OCI-LY7 (cell line): ENCODE measurements at regions not wholly inside any gene's neighbourhood (a gene's known extent, or its start where the extent isn't known, plus 50 kb on each side); places are given as distances from the start of the nearest gene placed in this dataset.
"Not testable (repeated sequence)": the region's sequence is repeated elsewhere in the genome, so short reads cannot be mapped to it uniquely, and the experiment has no call there.

Source experiments
- BruUV-seq: library from RNA; stranded (reverse); fragments of 400-500 nt; replicated peaks from 2 replicates; lab custom pipeline; 2021; lab: Mats Ljungman, UMichigan
- CTCF ChIA-PET: fragments of 300-600 bp; sonication (Branson Sonifier 250); formaldehyde crosslinking; loops from one replicate; lab custom pipeline; 2022; ENCODE audit warnings: antibody characterized with exemption; ENCODE audit not compliant: unreplicated experiment; lab: Charles Lee
- POLR2A ChIA-PET: fragments of 300-600 bp; sonication (Branson Sonifier 250); formaldehyde crosslinking; loops from one replicate; lab custom pipeline; 2022; ENCODE audit warnings: antibody characterized with exemption; lab: Charles Lee
- DNase-seq: peaks from one replicate; pipeline ENCODE4 v3.0.0-alpha.2; 2015; ENCODE audit warnings: low spot score
- H2AFZ ChIP-seq: fragments of 200-600 bp; sonication (generic), shearing (Covaris generic); 2 replicates; pipeline ENCODE4 v1.6.1; 2014; ENCODE audit warnings: mild to moderate bottlenecking, antibody characterized with exemption, low read length, moderate library complexity
- H3K27ac ChIP-seq: fragments of 200-600 bp; sonication (generic); 2 replicates; pipeline ENCODE4 v1.5.1; 2014; ENCODE audit warnings: mixed run types, low read depth, mild to moderate bottlenecking, moderate library complexity, low read length, inconsistent platforms; ENCODE audit not compliant: poor library complexity, severe bottlenecking
- H3K36me3 ChIP-seq: fragments of 200-600 bp; sonication (generic); 2 replicates; pipeline ENCODE4 v1.6.1; 2014; ENCODE audit warnings: mild to moderate bottlenecking, antibody characterized with exemption, low read length, moderate library complexity, mixed read lengths; ENCODE audit not compliant: insufficient read depth
- H3K4me1 ChIP-seq: fragments of 200-600 bp; sonication (generic); 2 replicates; pipeline ENCODE4 v1.5.1; 2014; ENCODE audit warnings: mild to moderate bottlenecking, low read length; ENCODE audit not compliant: insufficient read depth, poor library complexity, severe bottlenecking
- H3K4me2 ChIP-seq: fragments of 200-600 bp; sonication (generic); 2 replicates; pipeline ENCODE4 v1.6.1; 2014; ENCODE audit warnings: mild to moderate bottlenecking, low read length
- H3K4me3 ChIP-seq: fragments of 200-600 bp; sonication (generic); 2 replicates; pipeline ENCODE4 v1.5.1; 2014; ENCODE audit warnings: mild to moderate bottlenecking, low read depth, low read length; ENCODE audit not compliant: poor library complexity, severe bottlenecking
- H3K79me2 ChIP-seq: fragments of 200-600 bp; sonication (generic); 2 replicates; pipeline ENCODE4 v1.6.1; 2016; ENCODE audit warnings: low read depth, mild to moderate bottlenecking, low read length, moderate library complexity, mixed read lengths; ENCODE audit not compliant: insufficient read depth
- H3K9me2 ChIP-seq: fragments of 200-600 bp; sonication (generic); 2 replicates; pipeline ENCODE4 v1.6.1; 2016; ENCODE audit warnings: mild to moderate bottlenecking, low read length, mixed read lengths; ENCODE audit not compliant: insufficient read depth
- H3K9me3 ChIP-seq: fragments of 200-600 bp; sonication (generic); 2 replicates; pipeline ENCODE4 v1.6.1; 2014; ENCODE audit warnings: mild to moderate bottlenecking, mixed run types, low read length, mixed read lengths
- H4K20me1 ChIP-seq: fragments of 200-600 bp; sonication (generic); 2 replicates; pipeline ENCODE4 v1.6.1; 2014; ENCODE audit warnings: mild to moderate bottlenecking, antibody characterized with exemption, low read length, moderate library complexity, mixed read lengths; ENCODE audit not compliant: insufficient read depth
- CTCF ChIP-seq: fragments of 200-600 bp; sonication (generic); conservative IDR thresholded peaks from 2 replicates; pipeline ENCODE4 v1.5.1; 2014; ENCODE audit warnings: mild to moderate bottlenecking, antibody characterized with exemption, low read length, moderate library complexity, mixed read lengths
- EZH2phosphoT487 ChIP-seq: fragments of 200-600 bp; sonication (generic); IDR thresholded peaks from 2 replicates; pipeline ENCODE4 v1.6.1; 2018; ENCODE audit warnings: low read depth, borderline replicate concordance, mild to moderate bottlenecking, mixed run types, antibody characterized with exemption, low read length, moderate library complexity, mixed read lengths
- intact Hi-C: fragments of 100-400 bp; cut with micrococcal nuclease; formaldehyde crosslinking; loops from one replicate; pipeline ENCODE4 v1.10.0; 2022; ENCODE audit not compliant: unreplicated experiment

- DNase-seq, result no peak
- no TSS peak for BruUV-seq
- Histone ChIP-seq H3K4me3 (no peak overlapping the region), H3K27ac (no peak overlapping the region), H2AFZ (no peak overlapping the region), H3K9me2 (no peaks in the 10 kb centered on the region), H4K20me1 (no peaks in the 10 kb centered on the region), H3K4me2 (no peak overlapping the region), H3K4me1 (no peaks in the 10 kb centered on the region), H3K36me3 (no peaks in the 10 kb centered on the region), H3K79me2 (no peaks in the 10 kb centered on the region), H3K9me3 (no peaks in the 10 kb centered on the region)
- CTCF ChIA-PET, result no interaction called here
- POLR2A ChIA-PET, result interaction anchor here (0.6 kb wide), 1 partner anchor 414 kb away, joined by 3 read pairs; no protein-coding TSS in a partner anchor
- intact Hi-C loops, result no loop called here
- TF ChIP-seq EZH2phosphoT487 (no peak), CTCF (no peak)
Measured at GRCh38 chr1:99506631-99507030, 139.3 kb upstream of the PALMD start.

- H3K79me2 ChIP-seq, H3K4me1 ChIP-seq, H3K27ac ChIP-seq, H3K9me2 ChIP-seq, H3K4me2 ChIP-seq, H3K36me3 ChIP-seq, H4K20me1 ChIP-seq, DNase-seq, H2AFZ ChIP-seq, POLR2A ChIA-PET, BruUV-seq, H3K9me3 ChIP-seq, CTCF ChIA-PET, H3K4me3 ChIP-seq, intact Hi-C loops: not testable (repeated sequence)
Measured at GRCh38 chr1:99507446-99507845, 138.5 kb upstream of the PALMD start.

GRCh38 chr1:99507906-99508732, 137.8 kb upstream of the PALMD start:
- ChIA-PET POLR2A (no interaction called here), CTCF (no interaction called here)
- Histone ChIP-seq H3K9me3 (no peaks in the 10 kb centered on the region), H4K20me1 (no peaks in the 10 kb centered on the region), H3K4me3 (no peak overlapping the region), H3K79me2 (no peaks in the 10 kb centered on the region), H3K4me1 (no peaks in the 10 kb centered on the region), H3K4me2 (no peak overlapping the region), H3K9me2 (no peaks in the 10 kb centered on the region), H3K36me3 (no peaks in the 10 kb centered on the region), H2AFZ (no peak overlapping the region), H3K27ac (no peak overlapping the region)
- intact Hi-C loops, result no loop called here
- DNase-seq, result no peak
- no TSS peak for BruUV-seq
- TF ChIP-seq EZH2phosphoT487 (no peak), CTCF (no peak)

- H3K27ac ChIP-seq, H3K4me1 ChIP-seq, H3K36me3 ChIP-seq, DNase-seq, intact Hi-C loops, BruUV-seq, H2AFZ ChIP-seq, CTCF ChIA-PET, H3K79me2 ChIP-seq, H3K9me3 ChIP-seq, H3K4me3 ChIP-seq, H4K20me1 ChIP-seq, H3K9me2 ChIP-seq, POLR2A ChIA-PET, H3K4me2 ChIP-seq: not testable (repeated sequence)
Measured at GRCh38 chr1:99508733-99509445, 137.0 kb upstream of the PALMD start.
